Keratinocyte (primary cell): ENCODE measurements at regions not wholly inside any gene's neighbourhood (a gene's known extent, or its start where the extent isn't known, plus 50 kb on each side); places are given as distances from the start of the nearest gene placed in this dataset.

Experiments
- DNase-seq: peaks from one replicate; pipeline ENCODE4 v3.0.0-alpha.2; 2011; ENCODE audit warnings: low read depth, missing footprints, low spot score
- FAIRE-seq: peaks from 2 replicates; lab custom pipeline; 2011; peaks lifted over from hg19 to GRCh38; lab: Jason Lieb, UNC
- H2AFZ ChIP-seq: 2 replicates; pipeline ENCODE4 v1.6.0; 2012; ENCODE audit warnings: low read length, control low read depth, inconsistent platforms; ENCODE audit not compliant: control insufficient read depth
- H3K27ac ChIP-seq: 2 replicates; pipeline ENCODE4 v1.5.1; 2011; ENCODE audit warnings: low read length; ENCODE audit not compliant: control insufficient read depth, insufficient read depth
- H3K27me3 ChIP-seq: 3 replicates; pipeline ENCODE4 v1.6.0; 2011; ENCODE audit warnings: low read length; ENCODE audit not compliant: control insufficient read depth, insufficient read depth; ENCODE audit errors: extremely low read depth
- H3K36me3 ChIP-seq, 2 experiments: 2 replicates in 1 of 2; 3 replicates in 1 of 2; pipeline ENCODE4 v1.5.1; 2011; ENCODE audit warnings: low read length in 2 of 2, mild to moderate bottlenecking in 1 of 2; ENCODE audit not compliant: control insufficient read depth in 2 of 2, insufficient read depth in 2 of 2; ENCODE audit errors: extremely low read depth in 1 of 2
- H3K4me1 ChIP-seq: 3 replicates; pipeline ENCODE4 v1.5.1; 2011; ENCODE audit warnings: low read length; ENCODE audit not compliant: control insufficient read depth, insufficient read depth; ENCODE audit errors: extremely low read depth
- H3K4me2 ChIP-seq: 3 replicates; pipeline ENCODE4 v1.6.0; 2011; ENCODE audit warnings: low read depth, low read length; ENCODE audit not compliant: control insufficient read depth, insufficient read depth; ENCODE audit errors: extremely low read depth
- H3K4me3 ChIP-seq, 3 experiments: fragments of 200-600 bp in 1 of 3; sonication (generic) in 1 of 3; 2 replicates in 2 of 3; 3 replicates in 1 of 3; pipeline ENCODE4 v1.5.1; 2011 to 2016; ENCODE audit warnings: low read length in 3 of 3, mild to moderate bottlenecking in 3 of 3, control low read depth in 2 of 3, inconsistent platforms in 1 of 3, low read depth in 1 of 3, mixed read lengths in 1 of 3, mixed run types in 1 of 3, moderate library complexity in 1 of 3; ENCODE audit not compliant: control insufficient read depth in 2 of 3, insufficient read depth in 2 of 3; ENCODE audit errors: extremely low read depth in 1 of 3
- H3K79me2 ChIP-seq: 2 replicates; pipeline ENCODE4 v1.6.0; 2012; ENCODE audit warnings: low read length; ENCODE audit not compliant: control insufficient read depth, insufficient read depth
- H3K9ac ChIP-seq: 3 replicates; pipeline ENCODE4 v1.6.0; 2011; ENCODE audit warnings: low read length; ENCODE audit not compliant: control insufficient read depth, insufficient read depth; ENCODE audit errors: extremely low read depth
- H3K9me1 ChIP-seq: 3 replicates; pipeline ENCODE4 v1.6.0; 2011; ENCODE audit warnings: low read length; ENCODE audit not compliant: control insufficient read depth, insufficient read depth; ENCODE audit errors: extremely low read depth
- H3K9me3 ChIP-seq: 2 replicates; pipeline ENCODE4 v1.5.1; 2012; ENCODE audit warnings: low read depth, low read length; ENCODE audit not compliant: control insufficient read depth
- H4K20me1 ChIP-seq: 3 replicates; pipeline ENCODE4 v1.6.0; 2011; ENCODE audit warnings: low read length; ENCODE audit not compliant: control insufficient read depth, insufficient read depth; ENCODE audit errors: extremely low read depth
- CTCF ChIP-seq, 3 experiments: IDR thresholded peaks in 1 of 3; conservative IDR thresholded peaks in 1 of 3; optimal IDR thresholded peaks in 1 of 3; 2 replicates in 2 of 3; 3 replicates in 1 of 3; pipeline versions ENCODE3 to v1.5.1; 2011; ENCODE audit warnings: low read length in 3 of 3, mild to moderate bottlenecking in 3 of 3, moderate library complexity in 2 of 3, control low read depth in 1 of 3, inconsistent platforms in 1 of 3; ENCODE audit not compliant: insufficient read depth in 2 of 3; ENCODE audit errors: extremely low read depth in 1 of 3
- EZH2 ChIP-seq: IDR thresholded peaks from one replicate; pipeline ENCODE4 v1.6.1; 2012; ENCODE audit warnings: inconsistent platforms, mild to moderate bottlenecking, low read length, moderate library complexity
- dilution Hi-C: fragments of 300-500 bp; cut with MboI; formaldehyde crosslinking; loops from one replicate; pipeline ENCODE4 v1.7.0; 2020; ENCODE audit warnings: low sequenced_read_pairs; ENCODE audit not compliant: extremely low pct_ligation_motif_present

- Histone ChIP-seq H3K9me3 (no peaks in the 10 kb centered on the region), H3K9ac (no peak overlapping the region), H2AFZ (no peak overlapping the region), H3K79me2 (no peaks in the 10 kb centered on the region), H3K4me3 (no peak overlapping the region), H3K4me1 (peaks cover 10% of the 10 kb centered on the region), H4K20me1 (no peaks in the 10 kb centered on the region), H3K27ac (no peak overlapping the region), H3K36me3 (no peaks in the 10 kb centered on the region), H3K9me1 (no peaks in the 10 kb centered on the region), H3K27me3 (no peaks in the 10 kb centered on the region), H3K4me2 (no peak overlapping the region)
- DNase-seq (no peak), FAIRE-seq (no peak)
- dilution Hi-C loops: no loop called here
- no peak for TF ChIP-seq EZH2
- TF ChIP-seq CTCF (optimal IDR thresholded peaks at IDR 0.05 in 1 of 3, IDR thresholded peaks at IDR 0.05 in 1 of 3, conservative IDR thresholded peaks at IDR 0.05 in 1 of 3; ENCODE audit: extremely low read depth in 1 of 3, insufficient read depth in 2 of 3, low read length in 3 of 3): no peak
These were observed 230.3 kb downstream of the TDRD15 start for GRCh38 chr2:21353879-21354679.

DNA sequence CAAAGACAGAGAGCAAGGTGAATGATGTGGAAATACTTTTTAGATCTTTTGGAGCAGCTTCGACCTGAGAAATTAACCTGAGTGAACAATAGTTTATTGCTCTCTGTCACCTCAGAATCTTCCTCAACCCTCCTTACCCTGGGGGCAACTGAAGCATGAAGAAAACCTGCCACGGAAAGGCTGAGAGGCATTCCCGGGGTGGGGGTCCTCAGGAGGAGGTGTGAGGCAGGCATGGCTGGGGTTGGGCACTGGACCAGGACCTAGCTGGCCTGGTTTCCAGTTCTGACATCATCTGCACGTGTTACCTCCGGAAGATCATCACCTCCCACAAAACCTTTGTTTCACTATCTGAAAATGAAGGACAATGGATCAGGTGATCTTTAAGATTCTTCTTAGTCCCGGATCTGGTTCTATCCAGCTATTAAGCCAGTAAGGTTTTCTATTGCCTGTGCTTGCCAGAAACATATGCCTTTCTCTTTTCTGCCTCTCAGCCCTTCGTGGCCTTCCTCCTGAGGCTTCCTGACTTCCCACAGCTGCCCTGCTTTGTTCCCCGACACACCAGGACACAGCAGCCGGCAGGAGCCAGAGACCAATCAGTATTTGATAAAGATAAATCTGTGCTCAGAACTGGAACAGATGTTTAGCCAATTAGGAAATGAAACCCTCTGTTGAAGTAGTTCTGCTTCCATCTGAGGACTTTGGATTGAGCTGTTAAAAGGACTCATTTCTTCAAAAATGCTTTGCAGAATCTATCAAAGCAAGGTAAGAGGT lies 232.5 kb downstream of the TDRD15 start:
- no peak overlapping the region for H3K9ac ChIP-seq
- H3K4me3 ChIP-seq: no peak overlapping the region
- peaks cover 14% of the 10 kb centered on the region for H3K4me1 ChIP-seq
- FAIRE-seq: peak; percentile 46
- H3K4me2 ChIP-seq: no peak overlapping the region
- H3K9me1 ChIP-seq: no peaks in the 10 kb centered on the region
- H2AFZ ChIP-seq: no peak overlapping the region
- no peaks in the 10 kb centered on the region for H3K79me2 ChIP-seq
- no peak for DNase-seq
- dilution Hi-C loops: no loop called here
- no peaks in the 10 kb centered on the region for H3K27me3 ChIP-seq
- TF ChIP-seq EZH2: no peak
- no peak for TF ChIP-seq CTCF (optimal IDR thresholded peaks at IDR 0.05 in 1 of 3, IDR thresholded peaks at IDR 0.05 in 1 of 3, conservative IDR thresholded peaks at IDR 0.05 in 1 of 3; ENCODE audit: extremely low read depth in 1 of 3, insufficient read depth in 2 of 3, low read length in 3 of 3)
- H3K36me3 ChIP-seq: no peaks in the 10 kb centered on the region
- H4K20me1 ChIP-seq: no peaks in the 10 kb centered on the region
- no peaks in the 10 kb centered on the region for H3K9me3 ChIP-seq
- H3K27ac ChIP-seq: no peak overlapping the region
